ENCODE measurements at regions not wholly inside any gene's neighbourhood (a gene's known extent, or its start where the extent isn't known, plus 50 kb on each side); places are given as distances from the start of the nearest gene placed in this dataset.

- DNase-seq (ENCODE audit: low read depth, low spot score) (no peak), FAIRE-seq (no peak)
- no peaks in the 10 kb centered on the region for H3K36me3 ChIP-seq (ENCODE audit: control insufficient read depth in 2 of 2, extremely low read depth in 1 of 2, insufficient read depth in 2 of 2, low read length in 2 of 2)
- TF ChIP-seq EZH2 (IDR thresholded peaks at IDR 0.05; ENCODE audit: borderline replicate concordance, low read depth, low read length, severe bottlenecking) (no peak), FOS (IDR thresholded peaks at IDR 0.05; ENCODE audit: borderline replicate concordance, insufficient read depth, low read length) (no peak), GATA2 (IDR thresholded peaks at IDR 0.05; ENCODE audit: insufficient read depth, insufficient read length, low read depth, low read length) (no peak)
- TF ChIP-seq, protein P1, sequence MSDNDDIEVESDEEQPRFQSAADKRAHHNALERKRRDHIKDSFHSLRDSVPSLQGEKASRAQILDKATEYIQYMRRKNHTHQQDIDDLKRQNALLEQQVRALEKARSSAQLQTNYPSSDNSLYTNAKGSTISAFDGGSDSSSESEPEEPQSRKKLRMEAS (IDR thresholded peaks at IDR 0.05; ENCODE audit: insufficient read depth, insufficient read length) = no peak
- POLR2A ChIA-PET = no interaction called here
- intact Hi-C loops (cut with micrococcal nuclease) (no loop called here), dilution Hi-C loops (cut with MboI; ENCODE audit: extremely low pct_ligation_motif_present, low sequenced_read_pairs) (no loop called here)
- no peaks in the 10 kb centered on the region for H4K20me1 ChIP-seq (replicated peaks; ENCODE audit: control insufficient read depth, extremely low read depth, insufficient read depth, low read length)
- CTCF ChIA-PET = interaction anchor here (1.0 to 2.6 kb wide), 6 partner anchors 10 to 233 kb away, joined by 3 to 11 read pairs (median 4); no protein-coding TSS in a partner anchor
- H3K9me1 ChIP-seq (replicated peaks; ENCODE audit: control insufficient read depth, extremely low read depth, insufficient read depth, low read length) = no peaks in the 10 kb centered on the region
- H3K79me2 ChIP-seq (ENCODE audit: control insufficient read depth, insufficient read depth, low read length) = no peaks in the 10 kb centered on the region
- H3K4me3 ChIP-seq (replicated peaks in 1 of 3; ENCODE audit: insufficient read depth in 1 of 3, low read depth in 1 of 3, low read length in 3 of 3) = no peak overlapping the region
- no peak overlapping the region for H2AFZ ChIP-seq (ENCODE audit: low read depth, low read length)
- H3K4me1 ChIP-seq (ENCODE audit: control insufficient read depth, extremely low read depth, insufficient read depth, low read length) = no peaks in the 10 kb centered on the region
- BruUV-seq (replicated peaks) = no TSS peak
- no peak overlapping the region for H3K27ac ChIP-seq (ENCODE audit: insufficient read depth, low read depth, low read length)
- H3K9ac ChIP-seq (replicated peaks; ENCODE audit: extremely low read depth, insufficient read depth, low read length) = no peak overlapping the region
- H3K4me2 ChIP-seq (ENCODE audit: insufficient read depth, low read length) = no peak overlapping the region
- H3K9me3 ChIP-seq (replicated peaks; ENCODE audit: control insufficient read depth, insufficient read depth, low read length) = no peaks in the 10 kb centered on the region
- H3K27me3 ChIP-seq (ENCODE audit: control insufficient read depth in 2 of 2, insufficient read depth in 2 of 2, low read length in 2 of 2) = peaks cover 18 to 28% of the 10 kb centered on the region in 2 experiments
Measured at GRCh38 chr15:38672814-38673670, 108.4 kb upstream of the RASGRP1 start.

- intact Hi-C loops (cut with micrococcal nuclease) = no loop called here
- BruUV-seq (replicated peaks) = no TSS peak
- dilution Hi-C loops (cut with MboI; ENCODE audit: extremely low pct_ligation_motif_present, low sequenced_read_pairs) = no loop called here
- Histone ChIP-seq H2AFZ (ENCODE audit: low read depth, low read length) (no peak overlapping the region), H3K27me3 (ENCODE audit: control insufficient read depth in 2 of 2, insufficient read depth in 2 of 2, low read length in 2 of 2) (peaks cover 14 to 22% of the 10 kb centered on the region in 2 experiments), H4K20me1 (replicated peaks; ENCODE audit: control insufficient read depth, extremely low read depth, insufficient read depth, low read length) (no peaks in the 10 kb centered on the region), H3K4me3 (replicated peaks in 1 of 3; ENCODE audit: insufficient read depth in 1 of 3, low read depth in 1 of 3, low read length in 3 of 3) (no peak overlapping the region), H3K9ac (replicated peaks; ENCODE audit: extremely low read depth, insufficient read depth, low read length) (no peak overlapping the region), H3K27ac (ENCODE audit: insufficient read depth, low read depth, low read length) (no peak overlapping the region), H3K79me2 (ENCODE audit: control insufficient read depth, insufficient read depth, low read length) (no peaks in the 10 kb centered on the region), H3K4me2 (ENCODE audit: insufficient read depth, low read length) (no peak overlapping the region), H3K36me3 (ENCODE audit: control insufficient read depth in 2 of 2, extremely low read depth in 1 of 2, insufficient read depth in 2 of 2, low read length in 2 of 2) (no peaks in the 10 kb centered on the region), H3K9me1 (replicated peaks; ENCODE audit: control insufficient read depth, extremely low read depth, insufficient read depth, low read length) (no peaks in the 10 kb centered on the region), H3K4me1 (ENCODE audit: control insufficient read depth, extremely low read depth, insufficient read depth, low read length) (no peaks in the 10 kb centered on the region), H3K9me3 (replicated peaks; ENCODE audit: control insufficient read depth, insufficient read depth, low read length) (no peaks in the 10 kb centered on the region)
- FAIRE-seq = no peak
- ChIA-PET POLR2A (interaction anchor here (0.6 kb wide), 1 partner anchor 13 kb away, joined by 3 read pairs; no protein-coding TSS in a partner anchor), CTCF (interaction anchor here (0.9 to 2.6 kb wide), 5 partner anchors 8 to 234 kb away, joined by 3 to 11 read pairs (median 3); no protein-coding TSS in a partner anchor)
- no peak for DNase-seq (ENCODE audit: low read depth, low spot score)
- TF ChIP-seq FOS (IDR thresholded peaks at IDR 0.05; ENCODE audit: borderline replicate concordance, insufficient read depth, low read length) (no peak), JUN (IDR thresholded peaks at IDR 0.05; ENCODE audit: borderline replicate concordance, insufficient read depth, insufficient read length, low read depth) (no peak)
Measured at GRCh38 chr15:38674448-38674847, 109.8 kb upstream of the RASGRP1 start.

Measured in endothelial cell of umbilical vein (primary cell).